Esophagus muscularis mucosa (tissue), 3 donors: ENCODE measurements at regions not wholly inside any gene's neighbourhood (a gene's known extent, or its start where the extent isn't known, plus 50 kb on each side); places are given as distances from the start of the nearest gene placed in this dataset.

ENCODE experiments used
- POLR2A ChIP-seq: fragments of 450-650 bp; IDR thresholded peaks from one replicate; pipeline ENCODE4 v1.6.1; 2017; ENCODE audit warnings: antibody characterized with exemption, moderate library complexity, mild to moderate bottlenecking, low read depth
- TF ChIP-seq, protein P1 (sequence below), 3 experiments: fragments of 200-600 bp in 2 of 3; fragments of 450-650 bp in 1 of 3; sonication (generic) in 2 of 3; IDR thresholded peaks; one replicate each; pipeline ENCODE4 v1.5.1; 2017 to 2019; ENCODE audit warnings: antibody characterized with exemption in 3 of 3, mild to moderate bottlenecking in 2 of 3, moderate library complexity in 1 of 3

DNA sequence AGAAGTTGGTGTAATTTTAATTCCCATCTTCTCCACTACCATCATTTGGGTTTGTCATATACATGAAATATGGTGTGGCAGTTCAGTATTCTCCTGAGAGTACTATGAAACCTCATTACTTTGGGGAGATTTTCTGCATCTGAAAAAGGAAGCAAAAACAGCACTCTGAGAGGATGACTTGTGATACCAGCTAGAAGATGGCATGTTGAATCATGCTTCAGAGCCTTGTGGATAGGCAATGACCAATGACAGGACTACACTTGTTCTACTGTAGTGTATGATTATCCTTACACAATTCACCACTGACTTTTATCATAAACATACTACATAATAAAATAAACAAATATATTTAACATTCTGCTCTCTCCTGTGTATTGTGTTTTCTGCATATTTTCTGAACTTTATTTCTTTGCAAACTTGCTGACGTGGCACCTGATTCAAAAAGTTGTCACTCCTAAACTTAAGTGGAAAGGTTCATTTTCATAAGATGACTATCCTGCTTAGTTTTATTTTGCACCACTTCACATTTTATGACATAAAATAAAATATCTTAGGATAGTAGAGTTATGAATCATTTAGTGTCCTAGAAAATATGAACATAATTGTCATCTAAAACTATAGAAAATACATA lies 991.3 kb downstream of the FSTL5 start:
- TF ChIP-seq, protein P1, sequence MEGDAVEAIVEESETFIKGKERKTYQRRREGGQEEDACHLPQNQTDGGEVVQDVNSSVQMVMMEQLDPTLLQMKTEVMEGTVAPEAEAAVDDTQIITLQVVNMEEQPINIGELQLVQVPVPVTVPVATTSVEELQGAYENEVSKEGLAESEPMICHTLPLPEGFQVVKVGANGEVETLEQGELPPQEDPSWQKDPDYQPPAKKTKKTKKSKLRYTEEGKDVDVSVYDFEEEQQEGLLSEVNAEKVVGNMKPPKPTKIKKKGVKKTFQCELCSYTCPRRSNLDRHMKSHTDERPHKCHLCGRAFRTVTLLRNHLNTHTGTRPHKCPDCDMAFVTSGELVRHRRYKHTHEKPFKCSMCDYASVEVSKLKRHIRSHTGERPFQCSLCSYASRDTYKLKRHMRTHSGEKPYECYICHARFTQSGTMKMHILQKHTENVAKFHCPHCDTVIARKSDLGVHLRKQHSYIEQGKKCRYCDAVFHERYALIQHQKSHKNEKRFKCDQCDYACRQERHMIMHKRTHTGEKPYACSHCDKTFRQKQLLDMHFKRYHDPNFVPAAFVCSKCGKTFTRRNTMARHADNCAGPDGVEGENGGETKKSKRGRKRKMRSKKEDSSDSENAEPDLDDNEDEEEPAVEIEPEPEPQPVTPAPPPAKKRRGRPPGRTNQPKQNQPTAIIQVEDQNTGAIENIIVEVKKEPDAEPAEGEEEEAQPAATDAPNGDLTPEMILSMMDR (IDR thresholded peaks at IDR 0.05), result no peak
- no peak for TF ChIP-seq POLR2A
